H1 (cell line): ENCODE measurements at regions not wholly inside any gene's neighbourhood (a gene's known extent, or its start where the extent isn't known, plus 50 kb on each side); places are given as distances from the start of the nearest gene placed in this dataset.

Source experiments
- CTCF ChIA-PET: fragments of 300-600 bp; sonication (Branson Sonifier 250); formaldehyde crosslinking; loops from one replicate; lab custom pipeline; 2021; ENCODE audit not compliant: partially characterized antibody; lab: Charles Lee
- POLR2A ChIA-PET: fragments of 300-600 bp; sonication (Branson Sonifier 250); formaldehyde crosslinking; loops from one replicate; lab custom pipeline; 2021; ENCODE audit warnings: inconsistent platforms; ENCODE audit not compliant: partially characterized antibody; lab: Charles Lee
- DNase-seq, 2 experiments: peaks; one replicate each; pipeline versions ENCODE4 v3.0.0 to v3.0.0-alpha.2; 2010 to 2022; ENCODE audit warnings: low spot score in 2 of 2, low read depth in 1 of 2, mixed read lengths in 1 of 2
- FAIRE-seq: peaks from 2 replicates; lab custom pipeline; 2011; peaks lifted over from hg19 to GRCh38; lab: Jason Lieb, UNC
- H2AFZ ChIP-seq: 2 replicates; pipeline ENCODE4 v1.8.1; 2012; ENCODE audit warnings: low read length, inconsistent platforms
- H2AK5ac ChIP-seq: 2 replicates; pipeline ENCODE4 v1.6.1; 2013; ENCODE audit warnings: low read depth, low read length
- H2BK120ac ChIP-seq: replicated peaks from 2 replicates; pipeline ENCODE3; 2013; ENCODE audit warnings: low read depth, low read length, inconsistent platforms
- H2BK12ac ChIP-seq: 2 replicates; pipeline ENCODE4 v1.6.1; 2013; ENCODE audit warnings: low read depth, low read length
- H2BK15ac ChIP-seq: 2 replicates; pipeline ENCODE4 v1.6.1; 2013; ENCODE audit warnings: low read length
- H2BK20ac ChIP-seq: 2 replicates; pipeline ENCODE4 v1.6.1; 2013; ENCODE audit warnings: low read length
- H2BK5ac ChIP-seq: 2 replicates; pipeline ENCODE4 v1.6.1; 2013; ENCODE audit warnings: low read depth, low read length
- H3K14ac ChIP-seq: 2 replicates; pipeline ENCODE4 v1.6.1; 2013; ENCODE audit warnings: inconsistent platforms; ENCODE audit not compliant: insufficient read length
- H3K18ac ChIP-seq: 2 replicates; pipeline ENCODE4 v1.6.1; 2013; ENCODE audit warnings: low read length; ENCODE audit errors: extremely low read depth
- H3K23ac ChIP-seq: 2 replicates; pipeline ENCODE4 v1.6.1; 2013; ENCODE audit warnings: inconsistent platforms; ENCODE audit not compliant: insufficient read length
- H3K23me2 ChIP-seq: 2 replicates; pipeline ENCODE4 v1.6.1; 2013; ENCODE audit warnings: low read depth, low read length
- H3K27ac ChIP-seq: 2 replicates; pipeline ENCODE4 v1.6.1; 2011; ENCODE audit warnings: low read depth, low read length, inconsistent platforms
- H3K27me3 ChIP-seq, 4 experiments: replicated peaks in 1 of 4; 1 replicate in 1 of 4; 2 replicates in 3 of 4; pipeline versions ENCODE4 v1.6.1 to v1.8.1; 2011 to 2013; ENCODE audit warnings: low read length in 3 of 4, mild to moderate bottlenecking in 3 of 4, inconsistent platforms in 2 of 4, mixed read lengths in 2 of 4, moderate library complexity in 1 of 4; ENCODE audit not compliant: control insufficient read depth in 3 of 4, insufficient read depth in 3 of 4; ENCODE audit errors: extremely low read depth in 1 of 4
- H3K36me3 ChIP-seq, 4 experiments: 2 replicates each; pipeline versions ENCODE4 v1.6.1 to v1.8.1; 2011 to 2013; ENCODE audit warnings: mild to moderate bottlenecking in 4 of 4, low read length in 3 of 4, moderate library complexity in 2 of 4, control low read depth in 1 of 4, inconsistent platforms in 1 of 4; ENCODE audit not compliant: insufficient read depth in 4 of 4, control insufficient read depth in 2 of 4
- H3K4ac ChIP-seq: replicated peaks from 2 replicates; pipeline ENCODE3; 2013; ENCODE audit warnings: low read length, low read depth, mixed read lengths, inconsistent platforms; ENCODE audit not compliant: insufficient read length
- H3K4me1 ChIP-seq, 4 experiments: replicated peaks in 1 of 4; 1 replicate in 1 of 4; 2 replicates in 3 of 4; pipeline versions ENCODE4 v1.6.1 to v1.8.1; 2011 to 2013; ENCODE audit warnings: low read length in 3 of 4, inconsistent platforms in 2 of 4, mixed read lengths in 1 of 4; ENCODE audit not compliant: insufficient read depth in 4 of 4, control insufficient read depth in 3 of 4
- H3K4me2 ChIP-seq, 2 experiments: 2 replicates each; pipeline versions ENCODE4 v1.6.1 to v1.8.1; 2011 to 2013; ENCODE audit warnings: low read depth in 2 of 2, low read length in 2 of 2, control low read depth in 1 of 2, inconsistent platforms in 1 of 2, mild to moderate bottlenecking in 1 of 2; ENCODE audit not compliant: insufficient read depth in 1 of 2
- H3K4me3 ChIP-seq, 4 experiments: fragments of 200-600, 300-600 bp in 1 of 4; sonication (generic), shearing (Covaris generic), sonication (Bioruptor Twin) in 1 of 4; 2 replicates each; pipeline versions ENCODE4 v1.5.1 to v1.8.1; 2011 to 2016; ENCODE audit warnings: low read length in 4 of 4, low read depth in 3 of 4, control low read depth in 2 of 4, inconsistent platforms in 2 of 4, mild to moderate bottlenecking in 2 of 4, mixed read lengths in 1 of 4, moderate library complexity in 1 of 4; ENCODE audit not compliant: insufficient read depth in 2 of 4; ENCODE audit errors: extremely low read depth in 1 of 4
- H3K56ac ChIP-seq: replicated peaks from 2 replicates; pipeline ENCODE3; 2013; ENCODE audit warnings: low read depth, mild to moderate bottlenecking, mixed read lengths, low read length, inconsistent platforms; ENCODE audit not compliant: insufficient read length
- H3K79me1 ChIP-seq: 2 replicates; pipeline ENCODE4 v1.6.1; 2013; ENCODE audit warnings: low read depth, low read length, control low read depth
- H3K79me2 ChIP-seq, 2 experiments: 2 replicates each; pipeline versions ENCODE4 v1.6.1 to v1.8.1; 2012 to 2013; ENCODE audit warnings: low read length in 2 of 2, mild to moderate bottlenecking in 2 of 2, inconsistent platforms in 1 of 2; ENCODE audit not compliant: insufficient read depth in 2 of 2, control insufficient read depth in 1 of 2
- H3K9ac ChIP-seq, 4 experiments: replicated peaks in 1 of 4; 1 replicate in 1 of 4; 2 replicates in 3 of 4; pipeline versions ENCODE4 v1.6.1 to v1.8.1; 2011 to 2013; ENCODE audit warnings: low read depth in 3 of 4, low read length in 3 of 4, control low read depth in 2 of 4, mild to moderate bottlenecking in 2 of 4, moderate library complexity in 2 of 4, inconsistent platforms in 1 of 4; ENCODE audit errors: extremely low read depth in 1 of 4
- H3K9me3 ChIP-seq, 2 experiments: 2 replicates each; pipeline versions ENCODE4 v1.6.1 to v1.8.1; 2012 to 2013; ENCODE audit warnings: mild to moderate bottlenecking in 2 of 2, moderate library complexity in 2 of 2, control low read depth in 1 of 2, inconsistent platforms in 1 of 2, low read depth in 1 of 2, low read length in 1 of 2, mixed read lengths in 1 of 2; ENCODE audit not compliant: insufficient read depth in 2 of 2
- H4K20me1 ChIP-seq, 2 experiments: replicated peaks in 1 of 2; 2 replicates each; pipeline versions ENCODE3 to v1.8.1; 2011 to 2013; ENCODE audit warnings: inconsistent platforms in 2 of 2, low read length in 2 of 2, mild to moderate bottlenecking in 1 of 2; ENCODE audit not compliant: insufficient read depth in 2 of 2, control insufficient read depth in 1 of 2
- H4K5ac ChIP-seq: 2 replicates; pipeline ENCODE4 v1.6.1; 2013; ENCODE audit warnings: low read length, low read depth, mixed read lengths, inconsistent platforms; ENCODE audit not compliant: insufficient read length
- H4K8ac ChIP-seq: 2 replicates; pipeline ENCODE4 v1.8.0; 2013; ENCODE audit warnings: mild to moderate bottlenecking, moderate library complexity, low read length, inconsistent platforms; ENCODE audit not compliant: insufficient read depth; ENCODE audit errors: extremely low read depth
- H4K91ac ChIP-seq: replicated peaks from 2 replicates; pipeline ENCODE3; 2013; ENCODE audit warnings: low read length, mixed read lengths, inconsistent platforms; ENCODE audit not compliant: insufficient read length
- CBX5 ChIP-seq: fragments of 300-800, 300-1000 bp; sonication (generic); IDR thresholded peaks from 2 replicates; pipeline ENCODE4 v1.7.1; 2016; ENCODE audit warnings: antibody characterized with exemption, low read length, low read depth
- CBX8 ChIP-seq: fragments of 300-800, 300-1000 bp; sonication (generic); IDR thresholded peaks from 2 replicates; pipeline ENCODE4 v1.7.1; 2016; ENCODE audit warnings: low read depth, low read length, borderline replicate concordance
- FOSL1 ChIP-seq: IDR thresholded peaks from 2 replicates; pipeline ENCODE4 v1.6.1; 2011; ENCODE audit warnings: mild to moderate bottlenecking, low read depth, low read length, moderate library complexity; ENCODE audit not compliant: insufficient read depth
- JUND ChIP-seq: IDR thresholded peaks from 2 replicates; pipeline ENCODE4 v1.6.1; 2011; ENCODE audit warnings: mild to moderate bottlenecking, improper control_type of control experiment, low read length
- MAX ChIP-seq: IDR thresholded peaks from 2 replicates; pipeline ENCODE4 v1.6.1; 2012; ENCODE audit warnings: inconsistent platforms
- POLR2AphosphoS5 ChIP-seq: IDR thresholded peaks from 2 replicates; pipeline ENCODE4 v1.6.1; 2011; ENCODE audit warnings: low read depth, low read length
- SIX5 ChIP-seq: IDR thresholded peaks from 2 replicates; pipeline ENCODE4 v1.6.1; 2011; ENCODE audit warnings: mild to moderate bottlenecking, low read depth, low read length
- SUZ12 ChIP-seq: fragments of 200-600 bp; sonication (generic); IDR thresholded peaks from 2 replicates; pipeline ENCODE4 v1.6.1; 2012; ENCODE audit warnings: mild to moderate bottlenecking, inconsistent platforms, low read length, moderate library complexity, mixed read lengths
- WGBS, 2 experiments: shearing (Covaris generic) in 1 of 2; methylation state at CpG; one replicate each; pipeline versions ENCODE4 v1.1.6 to v1.1.7; 2013 to 2015; ENCODE audit warnings: low lambda C conversion rate in 2 of 2, mixed read lengths in 2 of 2, inconsistent platforms in 1 of 2, low coverage in 1 of 2, missing lambda C conversion rate in 1 of 2; ENCODE audit not compliant: insufficient replicate concordance in 2 of 2, insufficient coverage in 1 of 2, insufficient read length in 1 of 2; ENCODE audit errors: extremely low coverage in 1 of 2, missing lambda C conversion rate in 1 of 2; 5-methylcytosine and 5-hydroxymethylcytosine counted together

GRCh38 chr4:4952273-4952672, 67.0 kb downstream of the CYTL1 start:
- ChIA-PET CTCF (no interaction called here), POLR2A (no interaction called here)
- Histone ChIP-seq H3K27ac (no peak overlapping the region), H2BK15ac (no peak overlapping the region), H4K8ac (no peak overlapping the region), H3K4me2 (no peak overlapping the region), H2AFZ (no peak overlapping the region), H3K4me3 (no peak overlapping the region), H3K14ac (no peak overlapping the region), H3K23me2 (no peaks in the 10 kb centered on the region), H2BK5ac (no peak overlapping the region), H3K9ac (no peak overlapping the region), H4K5ac (no peak overlapping the region), H3K36me3 (no peaks in the 10 kb centered on the region), H3K9me3 (0 out of 4 replicates have a peak, but pooled peaks cover 0 to 3% of the 10 kb centered on the region in 2 experiments), H3K27me3 (no peaks in the 10 kb centered on the region), H2BK120ac (no peak overlapping the region), H2AK5ac (no peak overlapping the region), H4K20me1 (no peaks in the 10 kb centered on the region), H3K4me1 (no peaks in the 10 kb centered on the region), H2BK20ac (no peak overlapping the region), H3K4ac (no peak overlapping the region), H4K91ac (no peak overlapping the region), H3K56ac (no peak overlapping the region), H3K23ac (no peak overlapping the region), H3K79me1 (no peaks in the 10 kb centered on the region), H3K18ac (no peak overlapping the region), H3K79me2 (no peaks in the 10 kb centered on the region), H2BK12ac (no peak overlapping the region)
- WGBS, 2 experiments = 79% methylated on average over 2 of the region's 2 CpGs; no CpG with 5 or more reads in 1 of the 2 experiments
- FAIRE-seq = no peak
- DNase-seq = no peak
- TF ChIP-seq FOSL1 = no peak
- TF ChIP-seq CBX8 = no peak
- TF ChIP-seq SUZ12 = no peak
- no peak for TF ChIP-seq CBX5
- TF ChIP-seq POLR2AphosphoS5 = no peak
- no peak for TF ChIP-seq SIX5
- no peak for TF ChIP-seq MAX
- TF ChIP-seq JUND = no peak
